Fibroblast of mammary gland (primary cell): ENCODE measurements at regions not wholly inside any gene's neighbourhood (a gene's known extent, or its start where the extent isn't known, plus 50 kb on each side); places are given as distances from the start of the nearest gene placed in this dataset.

Experiments
- DNase-seq: peaks from one replicate; pipeline ENCODE4 v3.0.0-alpha.2; 2010; ENCODE audit warnings: low read depth
- H3K4me3 ChIP-seq: 2 replicates; pipeline ENCODE4 v1.5.1; 2011; ENCODE audit warnings: low read depth, mild to moderate bottlenecking, low read length, moderate library complexity; ENCODE audit not compliant: control insufficient read depth
- TF ChIP-seq, protein P1 (sequence below): conservative IDR thresholded peaks from 2 replicates; pipeline ENCODE4 v1.5.1; 2011; ENCODE audit warnings: low read depth, low read length, inconsistent platforms; ENCODE audit not compliant: control insufficient read depth, insufficient read depth

- no peak overlapping the region for H3K4me3 ChIP-seq
- no peak for DNase-seq
- TF ChIP-seq, protein P1, sequence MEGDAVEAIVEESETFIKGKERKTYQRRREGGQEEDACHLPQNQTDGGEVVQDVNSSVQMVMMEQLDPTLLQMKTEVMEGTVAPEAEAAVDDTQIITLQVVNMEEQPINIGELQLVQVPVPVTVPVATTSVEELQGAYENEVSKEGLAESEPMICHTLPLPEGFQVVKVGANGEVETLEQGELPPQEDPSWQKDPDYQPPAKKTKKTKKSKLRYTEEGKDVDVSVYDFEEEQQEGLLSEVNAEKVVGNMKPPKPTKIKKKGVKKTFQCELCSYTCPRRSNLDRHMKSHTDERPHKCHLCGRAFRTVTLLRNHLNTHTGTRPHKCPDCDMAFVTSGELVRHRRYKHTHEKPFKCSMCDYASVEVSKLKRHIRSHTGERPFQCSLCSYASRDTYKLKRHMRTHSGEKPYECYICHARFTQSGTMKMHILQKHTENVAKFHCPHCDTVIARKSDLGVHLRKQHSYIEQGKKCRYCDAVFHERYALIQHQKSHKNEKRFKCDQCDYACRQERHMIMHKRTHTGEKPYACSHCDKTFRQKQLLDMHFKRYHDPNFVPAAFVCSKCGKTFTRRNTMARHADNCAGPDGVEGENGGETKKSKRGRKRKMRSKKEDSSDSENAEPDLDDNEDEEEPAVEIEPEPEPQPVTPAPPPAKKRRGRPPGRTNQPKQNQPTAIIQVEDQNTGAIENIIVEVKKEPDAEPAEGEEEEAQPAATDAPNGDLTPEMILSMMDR: no peak
These were observed 61.5 kb upstream of the CPEB4 start for GRCh38 chr5:173826428-173827350.

DNA sequence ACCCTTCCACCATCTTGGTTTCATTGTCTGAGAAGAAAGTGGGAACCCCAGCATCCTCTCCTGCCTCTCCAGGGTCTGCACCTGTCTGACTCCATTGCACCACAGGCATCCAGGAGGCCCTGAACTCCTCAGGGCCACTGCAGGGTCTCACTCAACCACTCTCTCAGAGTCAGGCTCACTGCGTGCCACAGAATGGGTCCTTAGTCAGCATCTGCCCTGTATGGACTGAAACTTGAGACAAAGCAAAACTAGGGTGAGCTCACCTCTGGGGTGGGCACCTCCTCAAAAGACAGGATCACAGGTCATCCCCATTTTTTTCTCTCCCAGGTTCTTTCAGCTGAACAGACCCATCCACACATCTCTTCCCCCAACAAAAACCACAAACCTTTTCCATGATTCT lies 59.2 kb upstream of the CPEB4 start:
- TF ChIP-seq, protein P1: no peak
- DNase-seq: no peak
- H3K4me3 ChIP-seq: no peak overlapping the region

DNA sequence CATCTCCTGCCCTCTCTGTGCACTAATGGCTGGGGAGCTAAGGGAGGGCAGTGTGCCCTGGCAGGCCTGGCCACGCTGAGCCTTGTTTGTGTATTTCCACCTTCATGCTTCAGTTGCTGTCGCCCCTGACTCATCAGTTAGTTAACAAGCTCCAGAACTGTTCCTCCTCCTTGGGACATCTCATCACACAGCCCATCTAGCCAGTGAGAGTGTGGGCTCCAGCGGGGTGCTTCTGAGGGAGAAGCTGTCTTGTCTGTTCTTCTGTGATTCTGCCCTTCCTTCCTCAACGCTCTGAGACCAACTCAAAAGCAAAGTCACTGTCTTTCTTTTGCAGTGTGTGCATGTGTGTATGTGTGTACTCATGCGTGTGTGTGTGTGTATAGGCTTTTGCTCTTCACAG lies 58.3 kb upstream of the CPEB4 start:
- peak; percentile 24 for DNase-seq
- TF ChIP-seq, protein P1: no peak
- no peak overlapping the region for H3K4me3 ChIP-seq

DNA sequence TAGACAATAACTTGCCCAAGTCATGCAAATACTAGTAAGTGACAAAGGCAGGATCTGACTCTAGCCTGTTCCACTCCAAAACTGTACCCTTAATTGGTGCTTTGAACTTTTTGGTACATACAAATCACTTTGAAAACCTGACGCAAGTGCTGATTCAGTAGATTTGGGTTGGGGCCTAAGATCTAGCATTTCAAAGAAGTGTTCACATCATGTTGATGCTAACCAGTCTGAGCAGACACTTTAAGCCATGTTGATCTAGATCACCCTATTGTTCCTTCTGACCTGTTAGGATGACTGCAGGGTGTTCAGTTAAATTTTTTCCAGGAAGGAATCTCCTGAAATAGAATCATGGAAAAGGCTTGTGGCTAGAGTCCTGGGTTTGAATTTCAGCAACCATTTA lies 57.7 kb upstream of the CPEB4 start:
- H3K4me3 ChIP-seq: no peak overlapping the region
- no peak for DNase-seq
- TF ChIP-seq, protein P1: no peak

DNA sequence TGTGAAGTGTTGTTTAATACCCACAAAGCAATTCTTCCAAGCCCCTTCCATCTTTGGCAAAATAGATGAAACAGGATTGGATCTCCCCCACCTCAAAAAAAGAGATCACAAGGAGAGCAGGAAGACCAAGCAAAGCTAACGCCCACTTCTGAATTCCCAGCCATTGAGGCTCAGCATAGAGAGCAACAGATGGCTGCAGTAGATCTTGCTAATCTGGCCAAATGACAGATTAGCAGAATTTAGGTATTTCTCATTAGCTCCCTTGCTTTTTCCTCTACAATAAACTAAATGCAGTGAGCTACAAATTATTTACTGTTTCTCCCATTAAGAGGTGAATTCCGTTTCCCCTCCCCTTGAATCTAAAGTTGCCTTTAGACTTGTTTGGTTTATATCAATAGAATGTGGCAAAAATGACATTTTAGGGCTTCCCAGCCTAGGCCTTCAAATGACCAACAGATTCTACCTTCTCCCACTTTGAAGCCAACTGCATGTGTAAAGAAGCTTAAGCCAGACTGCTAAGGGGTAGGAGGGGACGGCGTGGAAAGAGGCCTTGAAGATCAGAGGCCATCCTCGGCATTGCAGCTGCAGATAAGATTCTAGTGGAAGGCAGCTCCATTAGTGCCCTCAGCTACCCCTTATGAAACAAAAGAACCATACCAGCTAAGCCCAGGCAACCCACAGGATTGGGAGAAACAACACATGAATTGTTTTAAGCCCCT lies 56.8 kb upstream of the CPEB4 start:
- no peak overlapping the region for H3K4me3 ChIP-seq
- DNase-seq: no peak
- TF ChIP-seq, protein P1: no peak

GRCh38 chr5:173832386-173832785 lies 55.8 kb upstream of the CPEB4 start:
- DNase-seq: no peak
- no peak overlapping the region for H3K4me3 ChIP-seq
- TF ChIP-seq, protein P1: no peak
